ENCODE measurements at regions not wholly inside any gene's neighbourhood (a gene's known extent, or its start where the extent isn't known, plus 50 kb on each side); places are given as distances from the start of the nearest gene placed in this dataset.

GRCh38 chr2:215601990-215602721, 166.3 kb upstream of the FN1 start:
- H3K4me3 ChIP-seq (ENCODE audit: low read depth, low read length) = no peak overlapping the region
- TF ChIP-seq CTCF (IDR thresholded peaks at IDR 0.05; ENCODE audit: borderline replicate concordance, insufficient read depth, low read depth, low read length) = no peak

DNA sequence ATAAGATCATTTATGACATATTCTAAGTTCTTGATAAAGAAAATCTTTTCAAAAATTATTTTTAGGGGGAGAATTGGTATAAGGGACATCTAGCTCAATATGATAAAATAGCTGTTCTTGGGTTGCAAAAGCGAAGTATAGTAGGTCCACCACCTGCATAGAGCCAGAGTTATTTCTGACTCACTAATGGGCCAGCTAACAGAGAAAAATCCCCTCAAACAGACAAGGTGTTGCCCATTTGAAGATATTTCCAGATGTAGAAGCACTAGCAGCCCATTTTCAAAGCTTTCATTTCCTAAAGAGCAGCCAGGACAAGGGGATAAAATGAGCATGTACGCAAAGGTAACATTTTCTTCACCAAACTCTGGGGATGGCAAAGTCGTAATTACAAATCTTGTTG, 165.7 kb upstream of the FN1 start:
- no peak for TF ChIP-seq CTCF (IDR thresholded peaks at IDR 0.05; ENCODE audit: borderline replicate concordance, insufficient read depth, low read depth, low read length)

GRCh38 chr2:215598376-215598975, 162.6 kb upstream of the FN1 start:
- TF ChIP-seq CTCF (IDR thresholded peaks at IDR 0.05; ENCODE audit: borderline replicate concordance, insufficient read depth, low read depth, low read length) = no peak
- no peak overlapping the region for H3K4me3 ChIP-seq (ENCODE audit: low read depth, low read length)

More for the DNA sequence above, 165.7 kb upstream of the FN1 start:
- no peak overlapping the region for H3K4me3 ChIP-seq (ENCODE audit: low read depth, low read length)

DNA sequence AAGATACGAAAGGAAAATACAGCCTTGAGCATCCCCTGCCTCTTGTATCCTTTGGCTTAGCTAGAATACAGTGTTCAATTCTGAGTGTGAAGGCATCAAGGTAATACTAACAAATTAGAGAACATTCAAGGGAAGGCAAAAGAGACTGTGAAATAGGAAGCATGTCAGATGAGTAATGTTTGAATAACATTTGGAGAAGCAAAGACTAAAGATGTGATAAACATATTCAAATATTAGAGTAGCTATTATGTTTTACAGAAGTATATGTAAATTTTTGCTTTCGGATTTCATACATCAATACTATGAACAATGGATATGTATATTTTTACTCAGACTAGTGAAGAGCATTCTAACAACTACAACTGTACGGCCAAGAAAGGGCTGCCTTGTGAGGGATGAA, 161.7 kb upstream of the FN1 start:
- TF ChIP-seq CTCF (IDR thresholded peaks at IDR 0.05; ENCODE audit: borderline replicate concordance, insufficient read depth, low read depth, low read length) = no peak
- H3K4me3 ChIP-seq (ENCODE audit: low read depth, low read length) = no peak overlapping the region

DNA sequence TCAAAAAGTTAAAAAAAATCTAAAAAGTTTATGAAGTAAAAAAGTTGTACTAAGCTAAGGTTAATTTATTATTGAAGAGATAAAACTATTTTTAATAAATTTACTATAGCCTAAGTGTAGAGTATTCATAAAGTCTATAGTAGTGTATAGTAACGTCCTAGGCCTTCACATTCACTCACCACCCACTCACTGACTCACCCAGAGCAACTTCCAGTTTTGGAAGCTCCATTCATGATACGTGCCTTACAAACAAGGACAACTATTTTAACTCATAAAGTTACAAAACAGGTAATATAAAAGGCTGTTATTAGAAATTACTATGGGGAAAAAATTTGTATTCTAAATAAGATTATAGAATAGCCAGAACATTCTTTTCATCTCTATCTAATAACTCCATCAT, 158.9 kb upstream of the FN1 start:
- H3K4me3 ChIP-seq (ENCODE audit: low read depth, low read length) = no peak overlapping the region
- no peak for TF ChIP-seq CTCF (IDR thresholded peaks at IDR 0.05; ENCODE audit: borderline replicate concordance, insufficient read depth, low read depth, low read length)

- no peak overlapping the region for H3K4me3 ChIP-seq (ENCODE audit: low read depth, low read length)
- no peak for TF ChIP-seq CTCF (IDR thresholded peaks at IDR 0.05; ENCODE audit: borderline replicate concordance, insufficient read depth, low read depth, low read length)
Observed at GRCh38 chr2:215590010-215590745, 154.3 kb upstream of the FN1 start.
